Loucy (cell line): ENCODE measurements at regions not wholly inside any gene's neighbourhood (a gene's known extent, or its start where the extent isn't known, plus 50 kb on each side); places are given as distances from the start of the nearest gene placed in this dataset.
A peak's percentile ranks its signal among the peaks of the same experiment; 100 is the strongest.

Source experiments
- H2AFZ ChIP-seq: fragments of 200-600 bp; sonication (generic); 2 replicates; pipeline ENCODE4 v1.6.0; 2016; ENCODE audit warnings: antibody characterized with exemption, mild to moderate bottlenecking, low read length, moderate library complexity
- H3F3A ChIP-seq: fragments of 200-600 bp; 2 replicates; pipeline ENCODE4 v1.6.0; 2016; ENCODE audit warnings: antibody characterized with exemption, low read depth, mild to moderate bottlenecking
- H3K27me3 ChIP-seq: fragments of 200-600 bp; sonication (generic); 2 replicates; pipeline ENCODE4 v1.6.1; 2014; ENCODE audit warnings: low read length, mild to moderate bottlenecking; ENCODE audit not compliant: insufficient read depth, poor library complexity, severe bottlenecking
- H3K36me3 ChIP-seq: fragments of 200-600 bp; sonication (generic); 2 replicates; pipeline ENCODE4 v1.6.1; 2016; ENCODE audit warnings: low read length; ENCODE audit not compliant: insufficient read depth
- H3K4me1 ChIP-seq: fragments of 200-600 bp; sonication (generic); 2 replicates; pipeline ENCODE4 v1.5.1; 2014; ENCODE audit warnings: low read length, mild to moderate bottlenecking; ENCODE audit not compliant: insufficient read depth, poor library complexity, severe bottlenecking
- H3K4me2 ChIP-seq: fragments of 200-600 bp; sonication (generic); 2 replicates; pipeline ENCODE4 v1.6.0; 2014; ENCODE audit warnings: antibody characterized with exemption, low read length, low read depth, mild to moderate bottlenecking; ENCODE audit not compliant: poor library complexity, severe bottlenecking
- H3K4me3 ChIP-seq: fragments of 200-600 bp; sonication (generic); 2 replicates; pipeline ENCODE4 v1.5.1; 2014; ENCODE audit warnings: low read length, mild to moderate bottlenecking, mixed read lengths; ENCODE audit not compliant: poor library complexity, severe bottlenecking
- H3K79me2 ChIP-seq: fragments of 200-600 bp; sonication (generic); 2 replicates; pipeline ENCODE4 v1.6.1; 2014; ENCODE audit warnings: low read length; ENCODE audit not compliant: insufficient read depth
- H3K9ac ChIP-seq: fragments of 200-600 bp; sonication (generic); 2 replicates; pipeline ENCODE4 v1.6.0; 2014; ENCODE audit warnings: mild to moderate bottlenecking, low read depth, low read length, moderate library complexity; ENCODE audit not compliant: poor library complexity, severe bottlenecking
- H3K9me2 ChIP-seq: fragments of 200-600 bp; sonication (generic); replicated peaks from 2 replicates; pipeline ENCODE4 v1.6.1; 2016; ENCODE audit warnings: low read depth, low read length, mixed read lengths
- H3K9me3 ChIP-seq: fragments of 200-600 bp; sonication (generic); 2 replicates; pipeline ENCODE4 v1.6.1; 2014; ENCODE audit warnings: mild to moderate bottlenecking, antibody characterized with exemption, low read length, low read depth; ENCODE audit not compliant: insufficient read depth
- H4K20me1 ChIP-seq: fragments of 200-600 bp; sonication (generic); 2 replicates; pipeline ENCODE4 v1.6.0; 2014; ENCODE audit warnings: antibody characterized with exemption, low read length, mild to moderate bottlenecking; ENCODE audit not compliant: insufficient read depth, poor library complexity, severe bottlenecking
- EZH2phosphoT487 ChIP-seq: fragments of 200-600 bp; IDR thresholded peaks from 2 replicates; pipeline ENCODE4 v1.6.1; 2018; ENCODE audit warnings: antibody characterized with exemption, mild to moderate bottlenecking, moderate library complexity, borderline replicate concordance
- TF ChIP-seq, protein P1 (sequence below): fragments of 200-600 bp; sonication (generic); conservative IDR thresholded peaks from 2 replicates; pipeline ENCODE4 v1.5.1; 2014; ENCODE audit warnings: mild to moderate bottlenecking, antibody characterized with exemption, low read length

DNA sequence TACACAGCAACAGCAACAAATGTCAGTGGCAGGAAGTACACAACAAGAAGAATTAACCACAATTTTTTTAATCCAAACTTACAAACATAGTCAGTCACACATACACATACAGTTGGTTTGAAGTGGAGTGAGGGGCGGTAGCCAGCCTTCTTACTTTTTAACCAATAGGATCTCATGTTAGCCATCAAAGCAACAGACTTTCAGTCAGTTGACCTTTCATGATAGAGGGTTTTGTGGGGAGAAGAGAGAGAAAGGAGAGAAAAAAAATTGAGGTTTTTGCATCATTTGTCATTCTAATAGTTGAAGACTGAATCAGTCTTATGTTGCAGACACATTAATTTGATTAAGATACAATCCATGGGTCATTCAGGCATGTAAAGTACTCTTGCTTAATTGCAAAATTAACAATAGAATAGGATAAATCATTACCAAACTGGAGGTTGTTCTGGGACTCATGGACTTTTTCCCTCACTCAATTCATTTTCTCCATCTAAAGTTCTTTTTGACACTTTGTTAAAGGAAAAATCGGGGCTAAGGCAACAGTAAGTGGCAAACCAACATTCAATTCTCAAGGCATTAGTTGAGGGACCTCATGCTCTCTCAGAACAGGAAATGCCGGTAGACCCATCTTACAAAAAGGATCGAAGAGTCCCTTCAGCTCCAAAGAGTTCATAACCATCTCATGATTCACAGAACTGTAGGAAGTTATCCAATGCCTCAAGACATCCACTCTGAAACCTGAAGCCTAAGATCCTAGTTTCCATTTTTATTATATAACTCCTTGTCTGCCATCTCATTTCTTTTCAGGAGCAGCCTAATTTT is 159.5 kb upstream of the LPP start:
- H3K27me3 ChIP-seq: no peaks in the 10 kb centered on the region
- H4K20me1 ChIP-seq: no peaks in the 10 kb centered on the region
- H3K4me1 ChIP-seq: peaks cover 80% of the 10 kb centered on the region
- peak overlapping the region; percentile 48 for H3K4me3 ChIP-seq
- no peaks in the 10 kb centered on the region for H3K36me3 ChIP-seq
- no peaks in the 10 kb centered on the region for H3K79me2 ChIP-seq
- no peaks in the 10 kb centered on the region for H3K9me2 ChIP-seq
- H3F3A ChIP-seq: peaks cover 10% of the 10 kb centered on the region; the same call in 1 of the 2 replicates
- TF ChIP-seq EZH2phosphoT487: no peak
- TF ChIP-seq, protein P1, sequence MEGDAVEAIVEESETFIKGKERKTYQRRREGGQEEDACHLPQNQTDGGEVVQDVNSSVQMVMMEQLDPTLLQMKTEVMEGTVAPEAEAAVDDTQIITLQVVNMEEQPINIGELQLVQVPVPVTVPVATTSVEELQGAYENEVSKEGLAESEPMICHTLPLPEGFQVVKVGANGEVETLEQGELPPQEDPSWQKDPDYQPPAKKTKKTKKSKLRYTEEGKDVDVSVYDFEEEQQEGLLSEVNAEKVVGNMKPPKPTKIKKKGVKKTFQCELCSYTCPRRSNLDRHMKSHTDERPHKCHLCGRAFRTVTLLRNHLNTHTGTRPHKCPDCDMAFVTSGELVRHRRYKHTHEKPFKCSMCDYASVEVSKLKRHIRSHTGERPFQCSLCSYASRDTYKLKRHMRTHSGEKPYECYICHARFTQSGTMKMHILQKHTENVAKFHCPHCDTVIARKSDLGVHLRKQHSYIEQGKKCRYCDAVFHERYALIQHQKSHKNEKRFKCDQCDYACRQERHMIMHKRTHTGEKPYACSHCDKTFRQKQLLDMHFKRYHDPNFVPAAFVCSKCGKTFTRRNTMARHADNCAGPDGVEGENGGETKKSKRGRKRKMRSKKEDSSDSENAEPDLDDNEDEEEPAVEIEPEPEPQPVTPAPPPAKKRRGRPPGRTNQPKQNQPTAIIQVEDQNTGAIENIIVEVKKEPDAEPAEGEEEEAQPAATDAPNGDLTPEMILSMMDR: no peak
- no peak overlapping the region for H2AFZ ChIP-seq
- peak overlapping the region; percentile 75 for H3K4me2 ChIP-seq
- H3K9me3 ChIP-seq: no peaks in the 10 kb centered on the region
- H3K9ac ChIP-seq: peak overlapping the region; percentile 71

DNA sequence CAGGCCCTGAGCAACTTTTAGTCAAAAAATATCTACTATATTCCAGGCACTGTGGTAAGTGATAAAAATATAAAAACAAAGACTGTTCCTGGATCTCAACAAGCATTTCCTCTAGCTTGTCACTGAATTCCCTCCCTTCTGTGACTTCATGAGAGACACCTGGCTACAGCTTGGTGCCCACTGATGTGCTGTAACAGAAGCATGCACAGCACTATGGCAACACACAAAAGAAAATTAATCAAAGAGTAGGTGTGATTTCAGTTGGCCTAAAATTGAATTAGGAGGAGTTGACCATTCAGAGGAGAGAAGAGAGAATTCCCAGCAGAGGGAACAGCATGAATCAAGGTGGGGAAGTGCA is 158.9 kb upstream of the LPP start:
- Histone ChIP-seq H3K4me2 (peak overlapping the region; percentile 75), H3K4me1 (peaks cover 78% of the 10 kb centered on the region), H3K36me3 (no peaks in the 10 kb centered on the region), H3K27me3 (no peaks in the 10 kb centered on the region), H3F3A (peaks cover 11% of the 10 kb centered on the region; the same call in 1 of the 2 replicates), H3K9ac (peak overlapping the region; percentile 71), H3K9me2 (no peaks in the 10 kb centered on the region), H3K4me3 (peak overlapping the region; percentile 48), H3K79me2 (no peaks in the 10 kb centered on the region), H3K9me3 (no peaks in the 10 kb centered on the region), H2AFZ (no peak overlapping the region), H4K20me1 (no peaks in the 10 kb centered on the region)
- no peak for TF ChIP-seq EZH2phosphoT487

DNA sequence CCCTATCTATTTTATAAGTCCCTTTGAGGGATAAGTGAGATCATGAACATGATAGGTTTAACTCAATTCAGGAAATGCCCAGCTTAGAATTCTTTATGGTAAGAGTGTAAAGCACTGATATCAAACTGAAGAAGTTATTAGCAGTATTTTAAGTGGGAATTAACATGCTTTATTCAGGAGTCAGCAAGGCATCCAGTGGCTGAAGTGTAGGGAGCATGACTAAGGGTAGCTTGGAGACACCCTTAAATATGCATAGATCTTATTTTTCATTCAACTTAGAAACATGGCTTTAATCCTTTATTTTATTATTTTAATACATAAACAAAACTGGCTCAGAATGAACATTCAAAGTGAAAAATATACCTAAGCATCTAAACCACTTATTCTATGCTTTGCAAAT is 158.3 kb upstream of the LPP start:
- Histone ChIP-seq H3K79me2 (no peaks in the 10 kb centered on the region), H3K27me3 (no peaks in the 10 kb centered on the region), H3F3A (peaks cover 14% of the 10 kb centered on the region; the same call in 1 of the 2 replicates), H3K4me3 (peak overlapping the region; percentile 48), H3K9me2 (no peaks in the 10 kb centered on the region), H3K4me2 (peak overlapping the region; percentile 75), H2AFZ (no peak overlapping the region), H3K4me1 (peaks cover 80% of the 10 kb centered on the region), H4K20me1 (no peaks in the 10 kb centered on the region), H3K9ac (peak overlapping the region; percentile 71), H3K36me3 (no peaks in the 10 kb centered on the region), H3K9me3 (no peaks in the 10 kb centered on the region)
- no peak for TF ChIP-seq EZH2phosphoT487
- TF ChIP-seq, protein P1: no peak

DNA sequence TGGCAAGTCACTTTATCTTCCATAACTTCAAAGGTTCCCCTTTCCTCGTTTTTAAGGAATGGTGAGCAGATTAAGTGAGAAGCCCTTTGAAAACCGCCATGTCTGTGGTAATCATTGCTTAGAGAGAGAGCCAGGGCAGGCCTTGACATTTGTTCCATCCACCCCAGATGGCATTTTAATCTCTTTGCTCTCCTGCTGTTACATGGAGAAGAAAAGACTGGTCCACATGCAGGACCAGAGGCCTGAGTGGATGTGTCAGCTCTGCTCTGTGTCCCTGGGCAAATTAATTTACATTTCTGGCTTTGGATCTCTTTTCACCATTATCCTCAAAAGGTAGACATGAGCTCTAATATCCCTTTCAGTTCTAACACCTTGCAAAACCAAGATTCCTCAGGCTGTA is 157.3 kb upstream of the LPP start:
- H4K20me1 ChIP-seq: no peaks in the 10 kb centered on the region
- no peak for TF ChIP-seq EZH2phosphoT487
- TF ChIP-seq, protein P1: no peak
- peak overlapping the region; percentile 71 for H3K9ac ChIP-seq
- peaks cover 14% of the 10 kb centered on the region; the same call in 1 of the 2 replicates for H3F3A ChIP-seq
- no peaks in the 10 kb centered on the region for H3K9me2 ChIP-seq
- H3K4me2 ChIP-seq: peak overlapping the region; percentile 75
- H3K4me1 ChIP-seq: peaks cover 86% of the 10 kb centered on the region
- H2AFZ ChIP-seq: peak overlapping the region; percentile 13
- no peaks in the 10 kb centered on the region for H3K79me2 ChIP-seq
- no peaks in the 10 kb centered on the region for H3K9me3 ChIP-seq
- no peaks in the 10 kb centered on the region for H3K36me3 ChIP-seq
- H3K4me3 ChIP-seq: no peak overlapping the region
- no peaks in the 10 kb centered on the region for H3K27me3 ChIP-seq
